GM13976 (cell line): ENCODE measurements at regions not wholly inside any gene's neighbourhood (a gene's known extent, or its start where the extent isn't known, plus 50 kb on each side); places are given as distances from the start of the nearest gene placed in this dataset.
"Not testable (repeated sequence)": the region's sequence is repeated elsewhere in the genome, so short reads cannot be mapped to it uniquely, and the experiment has no call there.

Experiments used
- DNase-seq: peaks from one replicate; pipeline ENCODE4 v3.0.0; 2012; ENCODE audit warnings: low spot score
- in situ Hi-C: fragments of 300-500 bp; cut with MboI; formaldehyde crosslinking; loops from one replicate; pipeline ENCODE4 v1.12.0; 2022; ENCODE audit warnings: low sequenced_read_pairs, mixed read lengths, inconsistent platforms; ENCODE audit not compliant: unreplicated experiment
- TF ChIP-seq, protein P1 (sequence below): IDR thresholded peaks from 2 replicates; pipeline ENCODE4 v1.5.1; 2012; ENCODE audit warnings: borderline replicate concordance, mild to moderate bottlenecking; ENCODE audit not compliant: insufficient read depth; ENCODE audit errors: extremely low read depth, missing control alignments, control extremely low read depth

DNA sequence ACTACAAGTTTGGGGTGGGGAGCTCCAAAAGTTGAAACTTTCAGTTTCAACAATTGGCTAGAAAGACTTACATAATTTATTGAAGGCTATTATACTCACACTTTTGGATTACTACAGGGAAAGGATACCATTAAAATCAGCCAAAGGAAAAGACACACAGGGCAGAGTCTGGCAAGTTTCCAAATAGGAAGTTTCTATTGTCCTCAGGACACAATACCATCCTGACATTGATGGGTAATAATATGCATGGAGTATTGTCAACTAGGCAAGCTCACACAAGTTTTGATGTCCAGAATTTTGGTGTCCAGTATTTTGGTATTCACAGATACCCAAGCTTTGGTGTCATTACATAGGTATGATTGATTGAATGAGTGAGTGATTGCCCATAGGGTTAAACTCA, 872.6 kb upstream of the SORCS1 start:
- no peak for DNase-seq
- in situ Hi-C loops, result no loop called here
- TF ChIP-seq, protein P1, sequence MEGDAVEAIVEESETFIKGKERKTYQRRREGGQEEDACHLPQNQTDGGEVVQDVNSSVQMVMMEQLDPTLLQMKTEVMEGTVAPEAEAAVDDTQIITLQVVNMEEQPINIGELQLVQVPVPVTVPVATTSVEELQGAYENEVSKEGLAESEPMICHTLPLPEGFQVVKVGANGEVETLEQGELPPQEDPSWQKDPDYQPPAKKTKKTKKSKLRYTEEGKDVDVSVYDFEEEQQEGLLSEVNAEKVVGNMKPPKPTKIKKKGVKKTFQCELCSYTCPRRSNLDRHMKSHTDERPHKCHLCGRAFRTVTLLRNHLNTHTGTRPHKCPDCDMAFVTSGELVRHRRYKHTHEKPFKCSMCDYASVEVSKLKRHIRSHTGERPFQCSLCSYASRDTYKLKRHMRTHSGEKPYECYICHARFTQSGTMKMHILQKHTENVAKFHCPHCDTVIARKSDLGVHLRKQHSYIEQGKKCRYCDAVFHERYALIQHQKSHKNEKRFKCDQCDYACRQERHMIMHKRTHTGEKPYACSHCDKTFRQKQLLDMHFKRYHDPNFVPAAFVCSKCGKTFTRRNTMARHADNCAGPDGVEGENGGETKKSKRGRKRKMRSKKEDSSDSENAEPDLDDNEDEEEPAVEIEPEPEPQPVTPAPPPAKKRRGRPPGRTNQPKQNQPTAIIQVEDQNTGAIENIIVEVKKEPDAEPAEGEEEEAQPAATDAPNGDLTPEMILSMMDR, result no peak

DNA sequence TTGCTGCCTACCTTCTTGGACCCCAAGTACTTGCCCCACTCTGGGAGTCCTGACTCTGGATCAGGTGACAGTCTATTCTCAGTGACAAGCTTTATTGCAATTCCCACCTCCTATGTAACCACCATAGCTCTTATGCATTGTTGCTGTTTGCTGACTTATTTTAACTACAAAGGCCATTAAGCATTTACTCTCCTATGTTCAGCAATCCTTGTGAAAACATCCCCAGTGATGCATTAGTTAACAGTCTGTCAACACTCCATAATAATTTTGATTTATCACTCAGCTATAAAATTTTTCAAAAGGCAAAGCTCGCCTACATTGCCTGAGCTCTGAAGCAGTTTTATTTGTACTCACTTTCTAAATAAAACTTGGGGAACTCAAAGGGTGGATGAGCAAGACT, 871.8 kb upstream of the SORCS1 start:
- no peak for DNase-seq
- TF ChIP-seq, protein P1, result no peak
- in situ Hi-C loops, result no loop called here

DNA sequence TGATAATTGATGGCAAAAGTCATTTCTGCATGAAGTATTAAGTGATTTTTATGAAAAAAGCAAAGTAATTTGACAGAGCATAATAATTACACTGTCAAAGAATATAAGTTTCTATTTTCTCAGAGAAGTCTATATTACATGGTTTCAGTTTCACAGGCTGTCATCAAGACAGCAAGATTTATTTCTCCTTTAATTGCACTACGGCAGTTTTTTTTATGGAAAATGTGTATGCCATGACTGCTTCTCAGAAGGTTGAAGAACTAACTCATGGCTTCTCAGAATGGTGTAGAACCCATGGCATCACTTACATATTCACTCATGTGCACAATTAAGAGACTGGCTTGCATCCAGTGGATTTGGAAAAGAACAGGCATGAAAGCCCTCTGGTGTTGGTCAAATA, 870.3 kb upstream of the SORCS1 start:
- TF ChIP-seq, protein P1, result no peak
- in situ Hi-C loops, result no loop called here
- no peak for DNase-seq

DNA sequence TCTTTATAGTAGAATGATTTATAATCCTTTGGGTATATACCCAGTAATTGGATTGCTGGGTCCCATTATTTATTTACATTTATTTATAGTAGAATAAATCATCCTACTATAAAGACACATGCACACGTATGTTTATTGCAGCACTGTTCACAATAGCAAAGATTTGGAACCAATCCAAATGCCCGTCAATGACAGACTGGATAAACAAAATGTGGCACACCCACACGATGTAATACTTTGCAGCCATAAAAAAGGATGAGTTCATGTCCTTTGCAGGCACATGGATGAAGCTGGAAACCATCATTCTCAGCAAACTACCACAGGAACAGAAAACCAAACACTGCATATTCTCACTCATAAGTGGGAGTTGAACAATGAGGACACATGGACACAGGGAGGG, 869.0 kb upstream of the SORCS1 start:
- in situ Hi-C loops, DNase-seq: not testable (repeated sequence)

DNA sequence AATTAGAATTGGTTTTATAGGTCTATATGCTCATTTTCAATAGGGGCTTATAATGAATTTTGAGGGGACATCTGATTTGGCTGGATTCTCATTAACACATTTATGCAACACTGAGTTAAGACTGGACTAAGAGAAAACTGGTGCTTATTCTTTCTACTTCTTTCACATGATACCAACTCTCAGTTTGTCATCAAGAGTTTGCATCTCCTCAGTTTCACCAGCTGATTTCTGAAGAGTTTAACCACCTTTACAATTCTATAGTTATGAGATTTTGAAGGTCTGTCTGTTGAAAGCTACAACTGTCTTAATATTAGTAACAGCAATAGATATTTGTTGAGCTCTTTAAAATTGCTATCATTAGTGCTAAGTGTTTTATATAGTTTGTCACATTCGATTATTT, 867.0 kb upstream of the SORCS1 start:
- TF ChIP-seq, protein P1, result no peak
- DNase-seq, result no peak
- in situ Hi-C loops, result no loop called here

DNA sequence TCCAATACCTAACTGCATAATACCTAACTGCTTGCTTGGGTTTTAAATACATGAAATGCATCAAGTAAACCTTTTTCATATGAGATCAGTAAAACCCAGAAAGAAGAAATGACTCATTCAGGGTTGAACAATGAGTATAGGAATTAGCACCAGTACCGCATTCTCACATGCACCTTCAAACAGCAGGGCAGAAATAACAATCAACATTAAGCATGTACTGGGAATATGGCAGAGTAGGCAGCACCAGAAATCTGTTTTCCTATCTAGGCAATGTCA, 850.3 kb upstream of the SORCS1 start:
- in situ Hi-C loops, result no loop called here

DNA sequence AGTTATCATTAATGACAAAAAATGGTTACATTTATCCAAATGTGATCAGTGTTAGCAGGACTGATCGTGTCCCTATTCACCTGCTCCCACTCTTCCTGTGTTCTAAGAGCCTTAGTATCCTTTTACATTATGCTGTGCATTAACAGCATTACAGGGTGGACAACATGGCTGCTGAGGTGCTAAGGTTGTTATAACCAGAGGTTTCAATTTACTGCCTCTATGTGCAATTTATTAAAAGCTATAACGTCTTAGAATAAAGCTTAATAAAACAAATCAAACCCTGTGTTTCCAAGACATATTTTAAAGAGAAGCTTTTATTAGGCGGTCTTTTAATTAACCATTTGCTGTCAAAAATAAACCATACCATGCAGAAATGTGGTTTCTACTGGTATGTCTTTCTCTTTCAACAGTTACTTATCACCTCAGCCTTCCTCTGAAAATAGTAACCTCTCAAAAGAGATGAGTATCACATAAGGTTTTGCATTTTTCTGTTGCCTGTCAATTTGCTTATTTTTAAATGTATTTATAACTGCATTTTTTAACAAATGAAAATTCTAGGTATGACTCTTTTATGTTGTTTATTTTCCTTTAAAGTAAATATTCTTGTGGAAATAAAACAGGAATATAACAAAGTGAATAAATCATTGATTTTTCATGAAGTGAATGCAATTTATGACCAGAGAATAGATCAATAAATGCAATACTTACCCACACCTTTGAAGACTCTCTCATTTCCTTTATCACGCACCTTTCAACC, 849.8 kb upstream of the SORCS1 start:
- TF ChIP-seq, protein P1, result no peak
- in situ Hi-C loops, result no loop called here
- DNase-seq, result no peak

More for the DNA sequence above, 850.3 kb upstream of the SORCS1 start:
- TF ChIP-seq, protein P1, result no peak
- peak; percentile 22 for DNase-seq
